Erythroblast (primary cell): ENCODE measurements at regions not wholly inside any gene's neighbourhood (a gene's known extent, or its start where the extent isn't known, plus 50 kb on each side); places are given as distances from the start of the nearest gene placed in this dataset.

Experiments used
- DNase-seq, 2 experiments: peaks; one replicate each; lab custom pipeline; 2025; lab: John Stamatoyannopoulos, UW
- GATA1 ChIP-seq: IDR thresholded peaks from 2 replicates; pipeline ENCODE4 v1.6.1; 2011; ENCODE audit warnings: low read depth, mild to moderate bottlenecking, control low read depth, low read length, moderate library complexity
- POLR2A ChIP-seq: IDR thresholded peaks from 2 replicates; pipeline ENCODE4 v1.6.1; 2011; ENCODE audit warnings: mild to moderate bottlenecking, low read length

DNA sequence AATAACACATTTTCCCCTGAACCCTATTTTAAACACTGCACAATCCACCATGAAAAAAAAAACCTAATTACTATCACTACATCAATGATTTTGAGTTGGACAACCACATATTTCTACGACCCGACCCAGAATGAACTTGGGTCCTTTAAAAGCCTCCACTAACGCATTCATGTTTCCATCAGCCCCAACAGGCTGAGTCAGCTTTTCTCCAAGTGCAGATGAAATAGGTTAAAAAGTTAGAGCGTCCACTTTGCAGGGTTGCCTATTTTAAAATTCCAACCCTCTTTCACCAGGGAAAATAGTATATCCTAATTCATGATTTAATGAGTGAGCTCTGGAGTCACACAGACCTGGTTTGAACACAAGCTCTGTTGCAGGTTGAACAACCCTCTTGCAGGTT is 501.0 kb upstream of the SORCS1 start:
- no peak for TF ChIP-seq GATA1
- DNase-seq, result no peak

DNA sequence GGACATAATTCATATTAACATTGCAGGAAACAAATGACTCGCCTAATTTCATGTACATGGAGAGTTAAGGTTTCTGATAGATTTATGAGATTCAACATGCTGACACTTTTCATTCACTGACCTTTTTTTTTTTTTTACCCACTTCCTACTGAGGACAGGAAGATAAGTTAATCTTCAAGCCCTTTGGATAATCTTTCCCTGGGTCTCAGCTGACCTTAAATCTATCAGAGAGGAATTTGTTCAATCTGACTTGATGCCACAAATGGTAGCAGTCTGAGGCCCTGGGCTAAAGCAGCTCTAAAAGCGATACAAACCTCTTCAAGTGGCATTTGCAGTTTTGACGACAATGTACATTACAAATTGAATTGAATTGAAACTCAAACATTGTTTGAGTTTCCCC is 493.3 kb upstream of the SORCS1 start:
- no peak for TF ChIP-seq GATA1
- TF ChIP-seq POLR2A, result no peak
- no peak for DNase-seq

DNA sequence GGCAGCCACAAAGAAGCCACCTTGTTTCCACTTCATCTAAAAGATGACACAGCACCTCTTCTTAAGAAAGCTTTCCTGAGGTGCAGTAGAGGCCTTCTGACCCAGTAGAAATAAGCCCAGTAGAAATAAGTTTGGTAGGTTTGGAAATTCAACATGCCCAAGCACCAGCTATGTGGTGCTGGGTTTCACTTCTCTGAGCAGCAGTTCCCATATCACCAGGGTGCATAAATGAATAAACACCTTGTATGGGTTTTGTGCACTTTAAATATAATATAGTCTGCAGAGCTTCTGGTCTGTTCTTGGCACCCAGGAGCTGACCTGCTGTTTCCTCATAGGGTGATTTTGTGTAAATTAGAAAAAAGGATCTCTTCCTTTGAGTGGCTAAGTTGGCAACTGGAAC is 492.4 kb upstream of the SORCS1 start:
- DNase-seq, result no peak
- TF ChIP-seq POLR2A (no peak), GATA1 (no peak)

DNA sequence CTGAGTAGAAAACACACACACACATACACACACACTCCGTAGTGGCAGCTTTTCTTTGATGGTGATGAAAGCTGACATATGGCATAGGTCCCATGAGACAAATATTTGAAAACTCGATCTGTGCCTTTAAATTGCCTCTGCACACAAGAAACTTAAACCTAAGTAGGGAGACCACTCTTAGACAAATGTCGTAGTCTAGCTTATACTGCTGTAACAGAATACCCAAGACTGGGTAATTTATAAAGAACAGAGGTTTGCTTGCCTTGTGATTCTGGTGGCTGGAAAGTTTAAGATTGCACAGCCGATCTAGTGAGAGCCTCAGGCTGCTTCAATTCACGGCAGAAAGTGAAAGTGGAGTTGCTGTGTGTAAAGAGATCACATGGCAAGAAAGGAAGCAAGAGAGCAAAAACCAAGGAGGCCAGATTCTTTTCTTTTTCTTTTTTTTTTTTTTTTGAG is 489.4 kb upstream of the SORCS1 start:
- no peak for DNase-seq
- TF ChIP-seq GATA1 (no peak), POLR2A (no peak)

DNA sequence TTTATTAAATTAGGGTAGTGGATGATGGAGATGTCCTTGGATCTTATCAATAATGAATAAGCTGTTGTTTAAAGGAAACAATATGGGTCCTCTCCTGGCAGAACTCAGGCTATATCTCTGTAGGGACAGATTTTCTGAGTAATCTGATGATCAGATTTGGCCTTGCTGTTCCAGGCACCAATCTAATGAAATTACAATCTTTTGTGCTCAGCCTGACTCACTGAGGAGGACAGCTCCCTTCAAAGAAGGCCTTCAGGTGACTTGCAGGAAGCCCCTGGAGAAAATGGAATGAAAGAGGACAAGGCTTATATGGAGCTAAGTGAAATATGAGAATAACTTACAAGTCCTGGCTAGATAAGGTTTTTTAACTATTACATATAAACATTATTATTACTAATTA is 486.4 kb upstream of the SORCS1 start:
- DNase-seq, result no peak
- TF ChIP-seq POLR2A (no peak), GATA1 (no peak)

DNA sequence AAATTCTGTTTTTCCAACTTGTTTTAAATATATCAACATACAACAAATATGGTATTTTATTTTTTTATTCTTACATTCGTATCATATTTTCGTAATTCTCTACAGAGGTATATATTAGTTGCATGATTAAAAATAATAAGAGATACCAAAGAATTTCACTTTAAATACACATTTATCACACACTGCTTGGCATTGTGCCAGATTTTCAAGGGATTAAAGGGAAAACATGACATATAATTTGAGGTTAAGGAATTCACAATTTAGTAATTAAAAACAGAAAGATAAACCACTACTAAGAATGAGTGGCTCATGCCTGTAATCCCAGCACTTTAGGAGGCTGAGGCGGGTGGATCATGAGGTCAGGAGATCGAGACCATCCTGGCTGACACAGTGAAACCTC is 484.7 kb upstream of the SORCS1 start:
- TF ChIP-seq GATA1, result no peak
- TF ChIP-seq POLR2A, result no peak
- peak in 1 of 2 experiments; percentile 0 for DNase-seq

DNA sequence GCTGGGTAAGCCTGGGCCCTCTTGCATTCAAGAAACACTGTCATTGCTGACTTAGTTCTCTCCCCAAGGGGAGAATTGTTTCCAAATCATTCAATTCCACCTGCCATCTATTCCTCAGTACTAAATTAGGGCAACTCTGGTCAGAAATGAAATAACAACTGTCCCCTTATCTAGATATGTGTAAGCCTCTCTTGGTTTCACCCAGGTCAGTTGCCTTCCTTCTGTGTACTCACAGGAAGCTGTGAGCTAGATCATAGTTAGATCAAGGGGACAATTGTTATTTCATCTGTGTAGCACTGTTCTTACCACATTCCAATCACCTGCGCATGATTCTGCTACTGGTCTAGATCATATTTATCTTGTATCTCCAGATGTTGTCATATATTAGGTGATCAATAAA is 483.0 kb upstream of the SORCS1 start:
- TF ChIP-seq POLR2A (no peak), GATA1 (no peak)
- no peak for DNase-seq

DNA sequence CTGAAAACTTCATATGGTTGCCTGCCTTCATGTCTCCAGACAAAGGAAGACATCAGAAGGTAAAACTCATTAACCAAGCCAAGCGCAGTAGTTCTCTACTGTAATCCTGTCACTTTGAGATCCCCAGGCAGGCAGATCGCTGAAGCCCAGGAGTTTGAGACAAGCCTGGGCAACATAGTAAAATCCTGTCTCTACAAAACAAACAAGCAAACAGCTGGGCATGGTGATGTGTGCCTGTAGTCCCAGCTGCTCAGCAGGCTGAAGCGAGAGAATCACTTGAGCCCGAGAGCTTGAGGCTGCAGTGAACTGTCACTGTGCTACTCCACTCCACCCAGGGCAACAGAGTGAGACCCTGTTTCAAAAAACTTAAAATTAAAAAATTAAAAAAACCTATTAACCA is 467.4 kb upstream of the SORCS1 start:
- no peak for DNase-seq
- TF ChIP-seq POLR2A (no peak), GATA1 (no peak)

DNA sequence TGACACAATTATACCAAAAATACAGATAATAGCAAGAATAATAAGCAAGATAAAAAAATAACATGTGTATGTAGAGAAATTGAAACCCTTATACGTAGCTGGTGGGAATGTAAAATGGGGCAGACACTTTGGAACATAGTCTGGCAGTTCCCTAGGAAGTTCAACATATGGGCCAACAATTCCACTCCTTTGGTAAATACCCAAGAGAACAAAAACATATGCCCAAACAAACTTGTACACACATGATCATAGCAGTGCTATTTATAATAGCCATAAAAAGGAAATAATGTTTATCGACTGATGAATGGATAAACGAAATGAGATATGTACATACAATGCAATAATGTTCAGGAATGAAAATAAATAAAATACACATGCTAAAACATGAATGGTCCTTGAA is 462.4 kb upstream of the SORCS1 start:
- no peak for DNase-seq

DNA sequence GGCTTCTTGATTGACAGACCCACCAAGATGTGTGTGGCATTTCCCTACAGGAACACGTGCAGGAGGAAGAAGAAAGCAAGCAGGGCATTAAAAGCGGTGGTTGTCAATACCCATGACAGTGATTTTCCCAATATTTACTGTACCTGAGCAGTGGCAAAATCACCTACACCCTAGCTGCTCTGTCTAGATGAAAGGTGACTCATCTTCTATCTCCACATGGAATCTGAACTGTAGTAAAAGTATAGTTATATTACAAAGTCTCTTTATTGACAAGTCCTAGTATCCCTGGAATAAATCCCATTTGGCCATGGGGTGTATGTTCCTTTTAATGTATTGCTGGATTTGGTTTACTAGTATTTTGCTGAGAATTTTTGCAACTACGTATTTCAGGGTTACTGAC is 458.8 kb upstream of the SORCS1 start:
- TF ChIP-seq GATA1, result no peak
- no peak for TF ChIP-seq POLR2A

More for the DNA sequence above, 462.4 kb upstream of the SORCS1 start:
- TF ChIP-seq POLR2A, result no peak
- TF ChIP-seq GATA1, result no peak

DNA sequence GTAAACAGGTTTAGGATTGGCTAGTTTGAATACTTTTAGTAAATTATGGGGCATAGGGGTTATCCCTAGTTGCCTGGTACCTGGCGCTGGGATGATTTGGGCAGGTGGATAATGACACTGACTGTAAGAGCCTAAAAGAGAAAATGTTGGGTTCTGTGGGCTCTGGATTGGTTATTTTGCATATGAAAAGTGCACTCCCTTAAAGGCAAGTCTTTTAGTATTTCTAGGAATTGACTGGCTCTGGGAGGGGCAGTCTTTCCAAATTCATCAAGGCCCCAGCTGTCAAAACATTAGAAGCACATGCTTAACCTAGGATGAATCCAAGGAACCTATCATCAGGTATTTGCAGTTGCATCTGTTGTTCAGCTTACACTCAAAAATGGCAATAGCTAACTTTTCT is 454.6 kb upstream of the SORCS1 start:
- DNase-seq, result no peak
- no peak for TF ChIP-seq POLR2A
- no peak for TF ChIP-seq GATA1

More for the DNA sequence above, 458.8 kb upstream of the SORCS1 start:
- DNase-seq, result no peak

DNA sequence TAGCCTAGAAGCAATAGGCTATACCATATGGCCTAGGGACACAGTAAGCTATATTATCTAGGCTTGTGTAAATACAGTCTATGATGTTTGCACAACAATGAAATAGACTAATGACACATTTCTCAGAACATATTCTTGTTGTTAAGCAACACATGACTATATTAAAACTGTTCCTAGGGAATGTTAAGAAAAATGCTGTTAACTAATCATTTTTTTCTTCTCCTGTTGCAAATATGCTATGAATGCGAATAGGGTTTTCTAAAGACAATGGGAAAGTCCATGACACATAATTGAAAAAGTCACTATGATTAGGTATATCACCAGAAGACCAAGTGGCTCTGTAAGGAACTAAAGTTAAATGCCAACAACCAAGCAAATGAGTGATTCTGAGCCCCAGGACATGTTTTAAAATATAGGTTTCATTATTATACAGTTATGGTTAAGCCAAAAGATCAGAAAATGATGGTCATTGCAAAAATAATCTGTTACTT is 454.0 kb upstream of the SORCS1 start:
- no peak for DNase-seq
- TF ChIP-seq POLR2A (no peak), GATA1 (no peak)

DNA sequence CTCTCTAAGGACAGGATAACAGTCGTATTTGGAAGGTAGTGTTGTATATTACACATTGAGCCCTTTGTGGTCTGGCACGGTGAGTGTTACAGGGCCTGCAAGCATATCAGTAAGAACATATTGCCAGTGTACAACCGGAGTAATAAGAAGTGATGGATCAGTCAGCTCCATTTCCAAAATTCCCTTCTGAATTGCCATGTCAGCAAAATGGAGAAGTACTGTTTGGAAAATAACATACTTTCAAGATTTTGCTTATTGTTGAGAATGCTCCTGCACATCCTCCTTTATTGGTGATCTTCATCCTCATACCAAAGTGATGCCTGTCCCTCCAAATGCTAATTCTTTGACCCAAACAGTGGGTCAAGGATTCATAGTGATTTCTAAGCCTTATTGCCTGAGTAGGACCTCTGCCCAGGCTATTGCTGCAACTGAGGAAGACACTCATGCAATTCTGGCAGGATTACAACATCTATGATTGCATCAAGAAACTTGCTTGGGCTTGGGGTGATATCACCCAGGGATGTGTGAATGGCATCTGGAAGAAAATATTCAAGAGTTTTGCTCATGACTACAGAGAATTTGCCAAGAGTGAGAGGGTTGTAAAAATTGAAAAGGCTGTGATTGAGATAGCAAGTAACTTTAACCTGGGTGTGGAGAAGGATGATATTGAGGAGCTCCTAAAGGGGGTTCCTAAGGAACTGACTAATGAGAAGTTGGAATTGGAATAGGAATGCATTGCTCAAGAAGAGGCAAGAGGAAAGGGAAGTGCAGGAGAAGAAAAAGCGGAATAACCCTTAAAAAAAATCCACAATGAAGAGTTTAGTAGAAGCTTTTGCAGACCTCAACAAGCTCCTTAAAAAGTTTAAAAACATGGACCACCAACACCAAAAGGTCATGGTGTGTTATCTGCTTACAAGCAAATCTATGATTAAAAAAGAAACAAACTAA is 452.2 kb upstream of the SORCS1 start:
- no peak for DNase-seq
- TF ChIP-seq POLR2A, result no peak
- TF ChIP-seq GATA1, result no peak

DNA sequence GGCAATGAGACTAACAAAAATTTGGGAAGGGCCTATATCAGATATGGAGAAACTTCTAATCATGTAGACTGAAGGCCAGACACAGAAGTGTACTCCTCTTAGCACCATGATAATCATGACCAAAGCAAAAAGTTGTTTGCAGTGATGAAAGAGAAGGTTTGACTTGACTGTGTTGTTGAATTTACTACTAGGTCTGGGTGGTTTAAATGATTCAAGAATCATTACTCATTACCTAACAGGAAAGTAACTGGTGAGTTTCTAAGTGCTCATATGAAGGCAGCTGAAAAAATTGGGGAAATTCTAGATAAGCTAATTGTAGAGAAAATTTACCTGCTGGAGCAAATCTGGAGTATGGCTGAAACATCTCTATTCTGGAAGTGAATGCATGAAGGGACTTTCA is 451.5 kb upstream of the SORCS1 start:
- TF ChIP-seq GATA1, result no peak
- TF ChIP-seq POLR2A, result no peak
- no peak for DNase-seq

DNA sequence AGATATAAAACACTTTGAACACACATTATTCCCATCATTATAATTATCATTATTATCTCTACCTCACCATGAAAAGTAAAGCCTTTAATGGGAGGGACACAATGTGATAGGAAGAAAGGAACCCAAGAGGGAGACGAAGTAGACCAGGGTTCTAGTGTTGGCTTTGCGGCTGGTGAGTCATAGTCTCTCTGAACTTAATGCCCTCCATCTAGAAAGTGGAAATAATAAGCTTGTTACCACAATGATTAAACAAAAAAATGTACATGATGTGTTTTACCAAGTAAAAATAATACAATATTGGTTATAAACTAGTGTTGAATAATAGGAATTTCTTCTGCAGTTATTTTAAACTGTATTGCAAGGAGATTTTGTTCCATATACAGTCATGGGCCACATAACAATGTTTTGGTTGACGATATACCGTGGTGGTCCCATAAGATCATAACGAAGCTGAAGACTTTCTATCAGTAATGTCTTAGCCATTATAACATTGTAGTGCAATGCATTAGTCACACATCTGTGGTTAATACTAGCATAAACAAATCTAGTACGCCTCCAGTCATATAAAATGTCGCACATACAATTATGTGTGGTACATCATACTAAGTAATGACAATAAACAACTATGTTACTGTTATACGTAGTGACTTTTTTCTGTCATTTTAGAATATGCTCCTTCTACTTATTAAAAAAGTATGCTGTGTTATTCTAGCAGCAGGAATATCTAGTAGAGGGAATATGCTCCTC is 450.6 kb upstream of the SORCS1 start:
- TF ChIP-seq GATA1, result no peak
- no peak for TF ChIP-seq POLR2A
- no peak for DNase-seq
